ENCODE measurements at regions not wholly inside any gene's neighbourhood (a gene's known extent, or its start where the extent isn't known, plus 50 kb on each side); places are given as distances from the start of the nearest gene placed in this dataset.
"Not testable (repeated sequence)": the region's sequence is repeated elsewhere in the genome, so short reads cannot be mapped to it uniquely, and the experiment has no call there.

GRCh38 chr4:60891947-60892346 lies 308.2 kb upstream of the ADGRL3 start:
- peak; percentile 4 for DNase-seq (ENCODE audit: low spot score)

GRCh38 chr4:60897415-60897814 lies 302.7 kb upstream of the ADGRL3 start:
- no peak for DNase-seq (ENCODE audit: low spot score)

- no peak for DNase-seq (ENCODE audit: low spot score)
Observed at GRCh38 chr4:60905162-60905561, 295.0 kb upstream of the ADGRL3 start.

GRCh38 chr4:60911127-60911526 lies 289.0 kb upstream of the ADGRL3 start:
- DNase-seq (ENCODE audit: low spot score): no peak

GRCh38 chr4:60913002-60913401 lies 287.1 kb upstream of the ADGRL3 start:
- DNase-seq (ENCODE audit: low spot score): no peak

GRCh38 chr4:60913671-60914070 lies 286.5 kb upstream of the ADGRL3 start:
- no peak for DNase-seq (ENCODE audit: low spot score)

- not testable (repeated sequence) for DNase-seq (ENCODE audit: low spot score)
Observed at GRCh38 chr4:60921735-60922134, 278.4 kb upstream of the ADGRL3 start.

GRCh38 chr4:60923075-60923474 lies 277.1 kb upstream of the ADGRL3 start:
- no peak for DNase-seq (ENCODE audit: low spot score)

GRCh38 chr4:60926624-60927023 lies 273.5 kb upstream of the ADGRL3 start:
- DNase-seq (ENCODE audit: low spot score): peak; percentile 12

- DNase-seq (ENCODE audit: low spot score): no peak
Observed at GRCh38 chr4:60930866-60931265, 269.3 kb upstream of the ADGRL3 start.

GRCh38 chr4:60934566-60935295 lies 265.4 kb upstream of the ADGRL3 start:
- DNase-seq (ENCODE audit: low spot score): no peak

GRCh38 chr4:60938181-60938580 lies 261.9 kb upstream of the ADGRL3 start:
- no peak for DNase-seq (ENCODE audit: low spot score)

GRCh38 chr4:60938621-60939020 lies 261.5 kb upstream of the ADGRL3 start:
- DNase-seq (ENCODE audit: low spot score): no peak

- DNase-seq (ENCODE audit: low spot score): no peak
Observed at GRCh38 chr4:60944060-60944459, 256.1 kb upstream of the ADGRL3 start.

- no peak for DNase-seq (ENCODE audit: low spot score)
Observed at GRCh38 chr4:60945641-60946040, 254.5 kb upstream of the ADGRL3 start.

GRCh38 chr4:60948008-60948407 lies 252.1 kb upstream of the ADGRL3 start:
- DNase-seq (ENCODE audit: low spot score): no peak

- no peak for DNase-seq (ENCODE audit: low spot score)
Observed at GRCh38 chr4:60952921-60953320, 247.2 kb upstream of the ADGRL3 start.

- DNase-seq (ENCODE audit: low spot score): no peak
Observed at GRCh38 chr4:60953826-60954225, 246.3 kb upstream of the ADGRL3 start.

- DNase-seq (ENCODE audit: low spot score): peak; percentile 8
Observed at GRCh38 chr4:60962286-60962685, 237.8 kb upstream of the ADGRL3 start.

GRCh38 chr4:60981534-60981933 lies 218.6 kb upstream of the ADGRL3 start:
- no peak for DNase-seq (ENCODE audit: low spot score)

- no peak for DNase-seq (ENCODE audit: low spot score)
Observed at GRCh38 chr4:60989141-60989540, 211.0 kb upstream of the ADGRL3 start.

- no peak for DNase-seq (ENCODE audit: low spot score)
Observed at GRCh38 chr4:60992037-60992436, 208.1 kb upstream of the ADGRL3 start.

GRCh38 chr4:61003301-61003700 lies 196.8 kb upstream of the ADGRL3 start:
- no peak for DNase-seq (ENCODE audit: low spot score)

- no peak for DNase-seq (ENCODE audit: low spot score)
Observed at GRCh38 chr4:61004651-61005170, 195.4 kb upstream of the ADGRL3 start.
